HG02938 (cell line): ENCODE measurements at regions not wholly inside any gene's neighbourhood (a gene's known extent, or its start where the extent isn't known, plus 50 kb on each side); places are given as distances from the start of the nearest gene placed in this dataset.
"Not testable (repeated sequence)": the region's sequence is repeated elsewhere in the genome, so short reads cannot be mapped to it uniquely, and the experiment has no call there.

Experiments
- ATAC-seq: cut with Tn5 transposase; IDR thresholded peaks from one replicate; pipeline ENCODE4 v1.9.1; 2021; ENCODE audit warnings: mild to moderate bottlenecking, moderate library complexity; ENCODE audit not compliant: unreplicated experiment

GRCh38 chr14:65959563-65960024, 526.6 kb upstream of the CCDC196 start:
- ATAC-seq: peak; percentile 93

GRCh38 chr14:65961004-65961403, 525.2 kb upstream of the CCDC196 start:
- ATAC-seq: no peak

GRCh38 chr14:65962952-65963351, 523.2 kb upstream of the CCDC196 start:
- ATAC-seq: no peak

- no peak for ATAC-seq
These were observed 521.8 kb upstream of the CCDC196 start for GRCh38 chr14:65964366-65964765.

- ATAC-seq: no peak
These were observed 520.0 kb upstream of the CCDC196 start for GRCh38 chr14:65966188-65966587.

GRCh38 chr14:65972346-65972870, 513.8 kb upstream of the CCDC196 start:
- ATAC-seq: no peak

- no peak for ATAC-seq
These were observed 513.3 kb upstream of the CCDC196 start for GRCh38 chr14:65972891-65973290.

GRCh38 chr14:65975865-65976264, 510.3 kb upstream of the CCDC196 start:
- ATAC-seq: no peak

- ATAC-seq: no peak
These were observed 509.3 kb upstream of the CCDC196 start for GRCh38 chr14:65976761-65977404.

- no peak for ATAC-seq
These were observed 504.9 kb upstream of the CCDC196 start for GRCh38 chr14:65981192-65981843.

- no peak for ATAC-seq
These were observed 500.1 kb upstream of the CCDC196 start for GRCh38 chr14:65986041-65986440.

GRCh38 chr14:65989981-65990380, 496.2 kb upstream of the CCDC196 start:
- ATAC-seq: no peak

GRCh38 chr14:65991104-65991503, 495.1 kb upstream of the CCDC196 start:
- ATAC-seq: no peak

- ATAC-seq: not testable (repeated sequence)
These were observed 494.2 kb upstream of the CCDC196 start for GRCh38 chr14:65991935-65992334.

- no peak for ATAC-seq
These were observed 493.1 kb upstream of the CCDC196 start for GRCh38 chr14:65993103-65993502.

- ATAC-seq: no peak
These were observed 492.2 kb upstream of the CCDC196 start for GRCh38 chr14:65993996-65994395.

- no peak for ATAC-seq
These were observed 488.8 kb upstream of the CCDC196 start for GRCh38 chr14:65997347-65997746.

GRCh38 chr14:65999865-66000264, 486.3 kb upstream of the CCDC196 start:
- no peak for ATAC-seq

- no peak for ATAC-seq
These were observed 485.4 kb upstream of the CCDC196 start for GRCh38 chr14:66000766-66001165.

- no peak for ATAC-seq
These were observed 484.8 kb upstream of the CCDC196 start for GRCh38 chr14:66001356-66001755.

- no peak for ATAC-seq
These were observed 483.0 kb upstream of the CCDC196 start for GRCh38 chr14:66003082-66003730.

GRCh38 chr14:66005900-66006434, 480.2 kb upstream of the CCDC196 start:
- ATAC-seq: no peak
